ENCODE measurements at regions not wholly inside any gene's neighbourhood (a gene's known extent, or its start where the extent isn't known, plus 50 kb on each side); places are given as distances from the start of the nearest gene placed in this dataset.

DNA sequence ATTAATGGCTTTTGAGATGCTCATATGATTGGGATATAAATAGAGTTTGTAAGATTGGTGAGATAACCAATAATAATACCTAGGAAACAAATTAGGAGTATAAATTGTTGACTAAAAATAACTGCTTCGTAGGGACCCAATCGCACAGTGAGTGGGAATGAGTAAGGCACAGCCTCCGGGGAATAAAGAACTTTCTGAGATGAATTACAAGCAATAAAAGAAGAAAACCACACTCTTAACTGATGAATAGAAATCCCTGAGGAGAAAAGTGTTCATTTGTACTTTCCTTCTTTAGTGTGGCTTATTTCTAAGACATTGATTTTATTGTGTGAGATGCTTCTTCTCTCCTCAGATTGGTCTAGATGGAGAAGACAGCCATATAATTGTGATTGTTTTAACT, 443.4 kb upstream of the PRMT6 start:
- BruUV-seq (replicated peaks), result no TSS peak
- ATAC-seq, result no peak

GRCh38 chr1:106613861-106614260, 442.6 kb upstream of the PRMT6 start:
- BruUV-seq (replicated peaks), result no TSS peak
- Histone ChIP-seq H3K36me3 (ENCODE audit: control insufficient read depth, insufficient read depth, low read length) (no peaks in the 10 kb centered on the region), H3K27ac (ENCODE audit: low read length) (no peak overlapping the region), H3K27me3 (ENCODE audit: control insufficient read depth, insufficient read depth, low read length) (no peaks in the 10 kb centered on the region), H3K4me3 (ENCODE audit: low read depth in 2 of 2, low read length in 2 of 2) (no peak overlapping the region), H3K4me1 (ENCODE audit: control insufficient read depth, insufficient read depth, low read length) (no peaks in the 10 kb centered on the region), H3K9me3 (ENCODE audit: control insufficient read depth, insufficient read depth, low read depth, low read length) (no peaks in the 10 kb centered on the region)
- TF ChIP-seq, protein P1, sequence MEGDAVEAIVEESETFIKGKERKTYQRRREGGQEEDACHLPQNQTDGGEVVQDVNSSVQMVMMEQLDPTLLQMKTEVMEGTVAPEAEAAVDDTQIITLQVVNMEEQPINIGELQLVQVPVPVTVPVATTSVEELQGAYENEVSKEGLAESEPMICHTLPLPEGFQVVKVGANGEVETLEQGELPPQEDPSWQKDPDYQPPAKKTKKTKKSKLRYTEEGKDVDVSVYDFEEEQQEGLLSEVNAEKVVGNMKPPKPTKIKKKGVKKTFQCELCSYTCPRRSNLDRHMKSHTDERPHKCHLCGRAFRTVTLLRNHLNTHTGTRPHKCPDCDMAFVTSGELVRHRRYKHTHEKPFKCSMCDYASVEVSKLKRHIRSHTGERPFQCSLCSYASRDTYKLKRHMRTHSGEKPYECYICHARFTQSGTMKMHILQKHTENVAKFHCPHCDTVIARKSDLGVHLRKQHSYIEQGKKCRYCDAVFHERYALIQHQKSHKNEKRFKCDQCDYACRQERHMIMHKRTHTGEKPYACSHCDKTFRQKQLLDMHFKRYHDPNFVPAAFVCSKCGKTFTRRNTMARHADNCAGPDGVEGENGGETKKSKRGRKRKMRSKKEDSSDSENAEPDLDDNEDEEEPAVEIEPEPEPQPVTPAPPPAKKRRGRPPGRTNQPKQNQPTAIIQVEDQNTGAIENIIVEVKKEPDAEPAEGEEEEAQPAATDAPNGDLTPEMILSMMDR (IDR thresholded peaks at IDR 0.05), result no peak
- no peak for TF ChIP-seq SIN3A (IDR thresholded peaks at IDR 0.05; ENCODE audit: borderline replicate concordance, insufficient read depth, low read depth, low read length)
- no peak for TF ChIP-seq TCF7L2 (IDR thresholded peaks at IDR 0.05; ENCODE audit: low read depth, low read length)
- TF ChIP-seq POLR2AphosphoS5 (IDR thresholded peaks at IDR 0.05; ENCODE audit: low read depth, low read length), result no peak
- TF ChIP-seq REST (IDR thresholded peaks at IDR 0.05; ENCODE audit: insufficient read depth in 1 of 2, low read depth in 2 of 2, low read length in 1 of 2), result no peak
- in situ Hi-C loops (cut with HindIII; ENCODE audit: low pct_unique_long_range_greater_than_20kb, low sequenced_read_pairs) (no loop called here), intact Hi-C loops (cut with micrococcal nuclease; ENCODE audit: unreplicated experiment) (no loop called here)
- CTCF ChIA-PET, result no interaction called here
- POLR2A ChIA-PET, result no interaction called here
- no peak for ATAC-seq
- DNase-seq (ENCODE audit: low read depth, low spot score), result no peak

More for the DNA sequence above, 443.4 kb upstream of the PRMT6 start:
- no peak overlapping the region for H3K27ac ChIP-seq (ENCODE audit: low read length)
- DNase-seq (ENCODE audit: low read depth, low spot score), result no peak
- POLR2A ChIA-PET, result no interaction called here
- no peaks in the 10 kb centered on the region for H3K4me1 ChIP-seq (ENCODE audit: control insufficient read depth, insufficient read depth, low read length)
- CTCF ChIA-PET, result no interaction called here
- H3K9me3 ChIP-seq (ENCODE audit: control insufficient read depth, insufficient read depth, low read depth, low read length), result no peaks in the 10 kb centered on the region
- H3K4me3 ChIP-seq (ENCODE audit: low read depth in 2 of 2, low read length in 2 of 2), result no peak overlapping the region
- intact Hi-C loops (cut with micrococcal nuclease; ENCODE audit: unreplicated experiment) (no loop called here), in situ Hi-C loops (cut with HindIII; ENCODE audit: low pct_unique_long_range_greater_than_20kb, low sequenced_read_pairs) (no loop called here)
- H3K36me3 ChIP-seq (ENCODE audit: control insufficient read depth, insufficient read depth, low read length), result no peaks in the 10 kb centered on the region
- H3K27me3 ChIP-seq (ENCODE audit: control insufficient read depth, insufficient read depth, low read length), result no peaks in the 10 kb centered on the region
- TF ChIP-seq TCF7L2 (IDR thresholded peaks at IDR 0.05; ENCODE audit: low read depth, low read length), result no peak
- TF ChIP-seq, protein P1 (IDR thresholded peaks at IDR 0.05), result no peak
- no peak for TF ChIP-seq SIN3A (IDR thresholded peaks at IDR 0.05; ENCODE audit: borderline replicate concordance, insufficient read depth, low read depth, low read length)
- no peak for TF ChIP-seq POLR2AphosphoS5 (IDR thresholded peaks at IDR 0.05; ENCODE audit: low read depth, low read length)
- no peak for TF ChIP-seq REST (IDR thresholded peaks at IDR 0.05; ENCODE audit: insufficient read depth in 1 of 2, low read depth in 2 of 2, low read length in 1 of 2)

Data from Panc1 (cell line).